Tibial nerve (tissue), 4 donors: ENCODE measurements at regions not wholly inside any gene's neighbourhood (a gene's known extent, or its start where the extent isn't known, plus 50 kb on each side); places are given as distances from the start of the nearest gene placed in this dataset.

Experiments used
- CTCF ChIP-seq, 5 experiments: fragments of 200-600 bp in 3 of 5; fragments of 450-650 bp in 2 of 5; sonication (generic) in 3 of 5; IDR thresholded peaks; one replicate each; pipeline ENCODE4 v1.5.1; 2016 to 2019; ENCODE audit warnings: antibody characterized with exemption in 5 of 5, mild to moderate bottlenecking in 3 of 5, moderate library complexity in 2 of 5
- EP300 ChIP-seq, 2 donors: sonication (generic); formaldehyde crosslinking; IDR thresholded peaks; one replicate each; pipeline ENCODE4 v1.6.1; 2017; ENCODE audit warnings: antibody characterized with exemption in 2 of 2, mild to moderate bottlenecking in 1 of 2
- POLR2A ChIP-seq, 2 donors: fragments of 450-650 bp; IDR thresholded peaks; one replicate each; pipeline ENCODE4 v1.6.1; 2017; ENCODE audit warnings: antibody characterized with exemption in 2 of 2, mild to moderate bottlenecking in 2 of 2, moderate library complexity in 2 of 2

- no peak for TF ChIP-seq POLR2A (IDR thresholded peaks at IDR 0.05)
- TF ChIP-seq EP300 (IDR thresholded peaks at IDR 0.05): no peak
- no peak for TF ChIP-seq CTCF (IDR thresholded peaks at IDR 0.05)
These were observed 51.1 kb upstream of the COMTD1 start for GRCh38 chr10:75286901-75287300.
